Left ventricle myocardium inferior (tissue), 1 donor: ENCODE measurements at regions not wholly inside any gene's neighbourhood (a gene's known extent, or its start where the extent isn't known, plus 50 kb on each side); places are given as distances from the start of the nearest gene placed in this dataset.

Experiments used
- DNase-seq: peaks from one replicate; pipeline ENCODE4 v3.0.0-alpha.2; 2020
- H3K27ac ChIP-seq: fragments of 200-600 bp; replicated peaks from 2 replicates; pipeline ENCODE4 v1.8.0; 2021
- H3K27me3 ChIP-seq: fragments of 200-600 bp; 2 replicates; pipeline ENCODE4 v1.8.0; 2021; ENCODE audit warnings: low read depth
- H3K36me3 ChIP-seq: fragments of 200-600 bp; 2 replicates; pipeline ENCODE4 v1.8.0; 2021
- H3K4me1 ChIP-seq: fragments of 200-600 bp; 2 replicates; pipeline ENCODE4 v1.8.0; 2021
- H3K4me3 ChIP-seq: fragments of 200-600 bp; 2 replicates; pipeline ENCODE4 v1.8.0; 2021; ENCODE audit warnings: mild to moderate bottlenecking, moderate library complexity
- H3K9me3 ChIP-seq: fragments of 200-600 bp; replicated peaks from 2 replicates; pipeline ENCODE4 v1.8.0; 2021
- CTCF ChIP-seq: fragments of 200-600 bp; IDR thresholded peaks from 2 replicates; pipeline ENCODE4 v1.8.0; 2021; ENCODE audit warnings: antibody characterized with exemption, mild to moderate bottlenecking, borderline replicate concordance
- intact Hi-C: fragments of 100-400 bp; cut with micrococcal nuclease; formaldehyde crosslinking; loops from one replicate; pipeline ENCODE4 v1.11.0; 2022
- donor health status: DM: no; HTN: yes; CAD: no; lungs with severe emphysema.

DNA sequence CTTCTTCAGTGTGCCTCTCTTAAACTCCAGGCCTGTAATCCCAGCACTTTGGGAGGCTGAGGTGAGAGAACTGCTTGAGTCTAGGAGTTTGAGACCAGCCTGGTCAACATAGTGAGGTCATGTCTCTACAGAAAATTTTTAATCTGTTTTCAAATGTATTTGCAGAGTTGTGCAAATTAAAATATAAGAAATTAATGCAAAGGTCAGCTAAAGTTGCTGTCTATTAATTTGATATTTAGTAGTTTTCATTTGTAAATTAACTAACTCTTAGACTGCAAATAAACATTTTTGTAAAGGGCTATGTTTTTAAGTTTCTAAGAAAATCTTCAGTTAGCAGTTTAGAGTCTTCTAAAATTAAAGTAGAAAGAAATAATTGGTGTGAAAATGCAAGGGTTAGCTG lies 99.9 kb upstream of the TJP1 start:
- Histone ChIP-seq H3K9me3 (no peaks in the 10 kb centered on the region), H3K4me1 (peaks cover 26% of the 10 kb centered on the region), H3K36me3 (no peaks in the 10 kb centered on the region), H3K4me3 (no peak overlapping the region), H3K27ac (no peak overlapping the region), H3K27me3 (no peaks in the 10 kb centered on the region)
- no peak for DNase-seq
- intact Hi-C loops: no loop called here
- no peak for TF ChIP-seq CTCF

DNA sequence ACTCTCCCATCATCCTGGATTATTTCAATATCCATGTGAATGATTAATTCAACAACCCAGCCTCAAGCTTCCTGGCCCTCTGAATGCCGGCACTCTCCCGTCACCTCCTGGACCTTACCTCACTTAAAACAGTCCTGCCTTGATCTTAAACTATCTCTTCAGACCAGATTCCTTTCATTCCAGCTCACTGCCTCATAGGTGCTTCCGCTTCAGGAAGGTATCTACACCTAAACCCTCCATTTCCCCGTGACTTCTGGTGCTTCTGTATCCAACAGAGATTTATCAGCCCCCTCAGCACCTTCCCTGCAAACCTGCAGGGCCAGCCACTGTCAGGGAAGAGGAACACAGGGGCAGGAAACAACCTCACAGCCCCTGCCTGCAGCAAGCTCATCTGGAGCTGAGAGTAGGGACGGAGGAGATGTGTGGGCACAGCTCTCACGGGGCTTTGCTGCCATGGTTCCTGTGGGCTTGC lies 98.9 kb upstream of the TJP1 start:
- Histone ChIP-seq H3K4me1 (peaks cover 25% of the 10 kb centered on the region), H3K9me3 (no peaks in the 10 kb centered on the region), H3K36me3 (no peaks in the 10 kb centered on the region), H3K4me3 (no peak overlapping the region), H3K27me3 (no peaks in the 10 kb centered on the region), H3K27ac (no peak overlapping the region)
- intact Hi-C loops: no loop called here
- DNase-seq: no peak
- no peak for TF ChIP-seq CTCF

DNA sequence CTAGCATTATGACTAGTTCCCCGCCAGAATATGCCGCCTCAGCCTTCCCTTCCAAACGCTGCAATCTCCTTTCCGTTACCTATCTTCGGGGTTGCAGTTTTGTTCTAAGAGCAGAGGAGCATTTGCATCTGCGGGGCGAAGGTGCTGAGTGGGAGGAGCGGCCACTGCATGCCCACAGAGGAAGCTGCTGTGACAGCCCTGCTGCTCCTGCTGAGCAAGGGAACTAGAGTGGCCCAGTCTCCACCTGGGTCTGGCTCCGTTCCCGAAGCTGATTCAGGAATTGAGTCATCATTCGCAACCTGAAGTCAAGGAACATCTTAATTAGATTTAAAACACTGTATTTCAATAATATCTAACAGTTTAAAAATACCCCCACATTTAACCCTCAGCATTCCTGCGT lies 98.2 kb upstream of the TJP1 start:
- intact Hi-C loops: no loop called here

GRCh38 chr15:29919380-29919881 lies 97.2 kb upstream of the TJP1 start:
- intact Hi-C loops: loop anchor here (5.0 kb wide), 1 partner anchor 167 kb away; no protein-coding TSS in a partner anchor
- Histone ChIP-seq H3K27ac (no peak overlapping the region), H3K4me1 (peaks cover 17% of the 10 kb centered on the region), H3K27me3 (no peaks in the 10 kb centered on the region), H3K4me3 (no peak overlapping the region), H3K36me3 (no peaks in the 10 kb centered on the region), H3K9me3 (no peaks in the 10 kb centered on the region)
- DNase-seq: no peak
- TF ChIP-seq CTCF: no peak

More for the DNA sequence above, 98.2 kb upstream of the TJP1 start:
- Histone ChIP-seq H3K4me1 (peaks cover 20% of the 10 kb centered on the region), H3K36me3 (no peaks in the 10 kb centered on the region), H3K9me3 (no peaks in the 10 kb centered on the region), H3K4me3 (no peak overlapping the region), H3K27me3 (no peaks in the 10 kb centered on the region), H3K27ac (no peak overlapping the region)
- no peak for DNase-seq
- TF ChIP-seq CTCF: no peak

GRCh38 chr15:29917600-29918597 lies 95.6 kb upstream of the TJP1 start:
- H3K4me3 ChIP-seq: no peak overlapping the region
- no peaks in the 10 kb centered on the region for H3K9me3 ChIP-seq
- peaks cover 27% of the 10 kb centered on the region for H3K4me1 ChIP-seq
- no peak overlapping the region for H3K27ac ChIP-seq
- DNase-seq: no peak
- H3K36me3 ChIP-seq: no peaks in the 10 kb centered on the region
- no peaks in the 10 kb centered on the region for H3K27me3 ChIP-seq
- intact Hi-C loops: loop anchor here (5.0 kb wide), 1 partner anchor 166 kb away; no protein-coding TSS in a partner anchor
- no peak for TF ChIP-seq CTCF
